ENCODE measurements at regions not wholly inside any gene's neighbourhood (a gene's known extent, or its start where the extent isn't known, plus 50 kb on each side); places are given as distances from the start of the nearest gene placed in this dataset.

DNA sequence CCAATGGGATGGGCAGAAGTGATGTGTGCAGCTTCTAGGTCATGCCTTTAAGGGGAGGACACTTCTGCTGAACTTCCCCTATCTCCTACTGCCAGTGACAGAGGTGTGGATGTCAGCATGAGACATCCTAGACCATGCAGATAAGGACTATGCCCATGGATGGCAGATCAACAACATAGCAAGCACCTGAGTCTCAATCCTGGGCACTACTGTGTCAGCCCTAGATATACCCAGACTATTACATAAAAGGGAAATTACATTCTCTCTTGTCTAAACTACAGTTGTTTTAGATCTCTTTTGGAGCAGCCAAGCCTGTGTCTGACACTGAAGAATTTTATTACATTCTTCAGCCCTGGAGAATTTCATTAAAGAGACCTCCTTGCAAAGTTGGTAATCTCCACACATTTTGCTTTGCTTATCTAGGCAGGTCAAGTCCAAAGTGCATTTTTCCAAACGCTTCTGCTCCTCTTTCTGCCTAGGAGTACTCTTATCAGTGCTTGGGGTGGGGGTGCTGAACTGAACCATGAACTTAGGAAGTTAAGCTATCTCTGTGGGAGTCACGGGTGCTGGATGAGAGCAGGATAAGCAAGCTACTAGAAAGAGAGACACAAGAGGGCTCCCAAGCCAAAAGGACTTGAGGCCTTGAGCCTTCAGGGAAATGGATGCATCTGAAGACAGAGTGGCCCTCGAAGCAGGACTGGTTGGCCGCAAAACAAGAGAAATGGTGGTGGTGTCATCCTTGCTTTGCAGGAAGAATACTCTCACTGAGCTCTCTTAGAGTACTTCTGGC, 95.2 kb upstream of the SPRED2 start (continued):
- TF ChIP-seq ZNF713 (CRISPR knock-in tag; IDR thresholded peaks at IDR 0.05) (no peak), SOX13 (IDR thresholded peaks at IDR 0.05) (no peak), SOX13 (CRISPR knock-in tag; conservative IDR thresholded peaks at IDR 0.05 in 1 of 2, IDR thresholded peaks at IDR 0.05 in 1 of 2) (peak in 1 of 2 experiments; percentile 50; a peak in 1 of 4 replicates), CBX5 (CRISPR knock-in tag; IDR thresholded peaks at IDR 0.05; ENCODE audit: borderline replicate concordance) (no peak), JARID2 (CRISPR knock-in tag; IDR thresholded peaks at IDR 0.05; ENCODE audit: insufficient replicate concordance) (no peak), ZNF367 (CRISPR knock-in tag; IDR thresholded peaks at IDR 0.05; ENCODE audit: borderline replicate concordance) (peak; percentile 39; the same call in 1 of the 2 replicates), ZNF879 (CRISPR knock-in tag; IDR thresholded peaks at IDR 0.05) (no peak), ZBTB3 (CRISPR knock-in tag; IDR thresholded peaks at IDR 0.05; ENCODE audit: borderline replicate concordance, low read depth) (no peak), ZSCAN21 (CRISPR knock-in tag; IDR thresholded peaks at IDR 0.05; ENCODE audit: borderline replicate concordance) (0 out of 2 replicates have a peak, but pooled peaks have one; percentile 64), RARA (CRISPR knock-in tag; IDR thresholded peaks at IDR 0.05) (peak; percentile 73), MED1 (CRISPR knock-in tag; IDR thresholded peaks at IDR 0.05) (peak; percentile 79), ZKSCAN1 (IDR thresholded peaks at IDR 0.05; ENCODE audit: low read length) (no peak), ETV6 (CRISPR knock-in tag; conservative IDR thresholded peaks at IDR 0.05) (no peak)
- TF ChIP-seq, protein P1, sequence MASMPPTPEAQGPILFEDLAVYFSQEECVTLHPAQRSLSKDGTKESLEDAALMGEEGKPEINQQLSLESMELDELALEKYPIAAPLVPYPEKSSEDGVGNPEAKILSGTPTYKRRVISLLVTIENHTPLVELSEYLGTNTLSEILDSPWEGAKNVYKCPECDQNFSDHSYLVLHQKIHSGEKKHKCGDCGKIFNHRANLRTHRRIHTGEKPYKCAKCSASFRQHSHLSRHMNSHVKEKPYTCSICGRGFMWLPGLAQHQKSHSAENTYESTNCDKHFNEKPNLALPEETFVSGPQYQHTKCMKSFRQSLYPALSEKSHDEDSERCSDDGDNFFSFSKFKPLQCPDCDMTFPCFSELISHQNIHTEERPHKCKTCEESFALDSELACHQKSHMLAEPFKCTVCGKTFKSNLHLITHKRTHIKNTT (CRISPR knock-in tag; IDR thresholded peaks at IDR 0.05), result no peak
- TF ChIP-seq, protein P2, sequence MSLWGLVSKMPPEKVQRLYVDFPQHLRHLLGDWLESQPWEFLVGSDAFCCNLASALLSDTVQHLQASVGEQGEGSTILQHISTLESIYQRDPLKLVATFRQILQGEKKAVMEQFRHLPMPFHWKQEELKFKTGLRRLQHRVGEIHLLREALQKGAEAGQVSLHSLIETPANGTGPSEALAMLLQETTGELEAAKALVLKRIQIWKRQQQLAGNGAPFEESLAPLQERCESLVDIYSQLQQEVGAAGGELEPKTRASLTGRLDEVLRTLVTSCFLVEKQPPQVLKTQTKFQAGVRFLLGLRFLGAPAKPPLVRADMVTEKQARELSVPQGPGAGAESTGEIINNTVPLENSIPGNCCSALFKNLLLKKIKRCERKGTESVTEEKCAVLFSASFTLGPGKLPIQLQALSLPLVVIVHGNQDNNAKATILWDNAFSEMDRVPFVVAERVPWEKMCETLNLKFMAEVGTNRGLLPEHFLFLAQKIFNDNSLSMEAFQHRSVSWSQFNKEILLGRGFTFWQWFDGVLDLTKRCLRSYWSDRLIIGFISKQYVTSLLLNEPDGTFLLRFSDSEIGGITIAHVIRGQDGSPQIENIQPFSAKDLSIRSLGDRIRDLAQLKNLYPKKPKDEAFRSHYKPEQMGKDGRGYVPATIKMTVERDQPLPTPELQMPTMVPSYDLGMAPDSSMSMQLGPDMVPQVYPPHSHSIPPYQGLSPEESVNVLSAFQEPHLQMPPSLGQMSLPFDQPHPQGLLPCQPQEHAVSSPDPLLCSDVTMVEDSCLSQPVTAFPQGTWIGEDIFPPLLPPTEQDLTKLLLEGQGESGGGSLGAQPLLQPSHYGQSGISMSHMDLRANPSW (CRISPR knock-in tag; IDR thresholded peaks at IDR 0.05; ENCODE audit: borderline replicate concordance), result 0 out of 2 replicates have a peak, but pooled peaks have one; percentile 68
- TF ChIP-seq, protein P3, sequence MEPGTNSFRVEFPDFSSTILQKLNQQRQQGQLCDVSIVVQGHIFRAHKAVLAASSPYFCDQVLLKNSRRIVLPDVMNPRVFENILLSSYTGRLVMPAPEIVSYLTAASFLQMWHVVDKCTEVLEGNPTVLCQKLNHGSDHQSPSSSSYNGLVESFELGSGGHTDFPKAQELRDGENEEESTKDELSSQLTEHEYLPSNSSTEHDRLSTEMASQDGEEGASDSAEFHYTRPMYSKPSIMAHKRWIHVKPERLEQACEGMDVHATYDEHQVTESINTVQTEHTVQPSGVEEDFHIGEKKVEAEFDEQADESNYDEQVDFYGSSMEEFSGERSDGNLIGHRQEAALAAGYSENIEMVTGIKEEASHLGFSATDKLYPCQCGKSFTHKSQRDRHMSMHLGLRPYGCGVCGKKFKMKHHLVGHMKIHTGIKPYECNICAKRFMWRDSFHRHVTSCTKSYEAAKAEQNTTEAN (CRISPR knock-in tag; conservative IDR thresholded peaks at IDR 0.05), result peak; percentile 55; the same call in 1 of the 2 replicates
- TF ChIP-seq, protein P4, sequence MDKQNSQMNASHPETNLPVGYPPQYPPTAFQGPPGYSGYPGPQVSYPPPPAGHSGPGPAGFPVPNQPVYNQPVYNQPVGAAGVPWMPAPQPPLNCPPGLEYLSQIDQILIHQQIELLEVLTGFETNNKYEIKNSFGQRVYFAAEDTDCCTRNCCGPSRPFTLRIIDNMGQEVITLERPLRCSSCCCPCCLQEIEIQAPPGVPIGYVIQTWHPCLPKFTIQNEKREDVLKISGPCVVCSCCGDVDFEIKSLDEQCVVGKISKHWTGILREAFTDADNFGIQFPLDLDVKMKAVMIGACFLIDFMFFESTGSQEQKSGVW (CRISPR knock-in tag; IDR thresholded peaks at IDR 0.05; ENCODE audit: borderline replicate concordance), result no peak
- TF ChIP-seq, protein P5, sequence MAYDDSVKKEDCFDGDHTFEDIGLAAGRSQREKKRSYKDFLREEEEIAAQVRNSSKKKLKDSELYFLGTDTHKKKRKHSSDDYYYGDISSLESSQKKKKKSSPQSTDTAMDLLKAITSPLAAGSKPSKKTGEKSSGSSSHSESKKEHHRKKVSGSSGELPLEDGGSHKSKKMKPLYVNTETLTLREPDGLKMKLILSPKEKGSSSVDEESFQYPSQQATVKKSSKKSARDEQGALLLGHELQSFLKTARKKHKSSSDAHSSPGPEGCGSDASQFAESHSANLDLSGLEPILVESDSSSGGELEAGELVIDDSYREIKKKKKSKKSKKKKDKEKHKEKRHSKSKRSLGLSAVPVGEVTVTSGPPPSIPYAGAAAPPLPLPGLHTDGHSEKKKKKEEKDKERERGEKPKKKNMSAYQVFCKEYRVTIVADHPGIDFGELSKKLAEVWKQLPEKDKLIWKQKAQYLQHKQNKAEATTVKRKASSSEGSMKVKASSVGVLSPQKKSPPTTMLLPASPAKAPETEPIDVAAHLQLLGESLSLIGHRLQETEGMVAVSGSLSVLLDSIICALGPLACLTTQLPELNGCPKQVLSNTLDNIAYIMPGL (CRISPR knock-in tag; IDR thresholded peaks at IDR 0.05; ENCODE audit: borderline replicate concordance in 1 of 2, low read depth in 1 of 2), result 0 out of 4 replicates have a peak, but pooled peaks of 1 of the 2 experiments have one; percentile 40
